IMR-90 (cell line): ENCODE measurements at regions not wholly inside any gene's neighbourhood (a gene's known extent, or its start where the extent isn't known, plus 50 kb on each side); places are given as distances from the start of the nearest gene placed in this dataset.

Experiments
- ATAC-seq: fragments of 200-7000 bp; cut with Tn5 transposase; 2 replicates; pipeline ENCODE4 v1.9.1; 2020; ENCODE audit warnings: low read depth, mild to moderate bottlenecking, moderate library complexity
- BruUV-seq: library from RNA; stranded (reverse); fragments of 400-500 nt; replicated peaks from 2 replicates; lab custom pipeline; 2021; lab: Mats Ljungman, UMichigan
- CTCF ChIA-PET: fragments of 300-600 bp; formaldehyde crosslinking; extraction: SDS; loops from one replicate; lab custom pipeline; 2021; ENCODE audit warnings: antibody characterized with exemption; lab: Yijun Ruan, JAX
- POLR2A ChIA-PET: fragments of 300-600 bp; sonication (Branson Sonifier 250); formaldehyde crosslinking; loops from one replicate; lab custom pipeline; 2022; ENCODE audit warnings: antibody characterized with exemption; ENCODE audit not compliant: unreplicated experiment; lab: Charles Lee
- DNase-seq: peaks from one replicate; pipeline ENCODE4 v3.0.0; 2013
- H2AFZ ChIP-seq: replicated peaks from 2 replicates; pipeline ENCODE3; 2013; ENCODE audit warnings: low read length, mild to moderate bottlenecking; ENCODE audit not compliant: poor library complexity
- H2AK5ac ChIP-seq: 2 replicates; pipeline ENCODE4 v1.6.1; 2013; ENCODE audit warnings: low read depth, low read length, inconsistent platforms
- H2AK9ac ChIP-seq: replicated peaks from 2 replicates; pipeline ENCODE3; 2013; ENCODE audit warnings: mild to moderate bottlenecking, low read depth, low read length, moderate library complexity; ENCODE audit not compliant: poor library complexity
- H2BK120ac ChIP-seq: 2 replicates; pipeline ENCODE4 v1.6.1; 2013; ENCODE audit warnings: low read depth, low read length, inconsistent platforms
- H2BK15ac ChIP-seq: 3 replicates; pipeline ENCODE4 v1.6.1; 2013; ENCODE audit warnings: low read depth, low read length, inconsistent platforms
- H2BK20ac ChIP-seq: 2 replicates; pipeline ENCODE4 v1.6.1; 2013; ENCODE audit warnings: low read depth, mild to moderate bottlenecking, inconsistent platforms, low read length, moderate library complexity
- H2BK5ac ChIP-seq: 2 replicates; pipeline ENCODE4 v1.6.1; 2013; ENCODE audit warnings: mild to moderate bottlenecking, low read depth, low read length, inconsistent platforms; ENCODE audit not compliant: poor library complexity, severe bottlenecking
- H3K14ac ChIP-seq: replicated peaks from 2 replicates; pipeline ENCODE4 v1.6.1; 2013; ENCODE audit warnings: low read depth, low read length, inconsistent platforms
- H3K18ac ChIP-seq: 2 replicates; pipeline ENCODE4 v1.6.1; 2013; ENCODE audit warnings: low read depth, low read length, control low read depth
- H3K23ac ChIP-seq: 2 replicates; pipeline ENCODE4 v1.6.1; 2013; ENCODE audit warnings: low read depth, low read length, inconsistent platforms
- H3K27ac ChIP-seq: 2 replicates; pipeline ENCODE4 v1.5.1; 2013; ENCODE audit warnings: mild to moderate bottlenecking, control low read depth, low read length; ENCODE audit not compliant: insufficient read depth
- H3K27me3 ChIP-seq: 2 replicates; pipeline ENCODE4 v1.6.1; 2013; ENCODE audit warnings: low read length; ENCODE audit not compliant: control insufficient read depth, insufficient read depth
- H3K36me3 ChIP-seq: 2 replicates; pipeline ENCODE4 v1.6.1; 2013; ENCODE audit warnings: low read length, mixed read lengths; ENCODE audit not compliant: control insufficient read depth, insufficient read depth
- H3K4ac ChIP-seq: 2 replicates; pipeline ENCODE4 v1.6.1; 2013; ENCODE audit warnings: low read depth, low read length, inconsistent platforms
- H3K4me1 ChIP-seq: 2 replicates; pipeline ENCODE4 v1.6.1; 2013; ENCODE audit warnings: low read length, mixed read lengths; ENCODE audit not compliant: control insufficient read depth, insufficient read depth
- H3K4me2 ChIP-seq: 2 replicates; pipeline ENCODE4 v1.6.1; 2013; ENCODE audit warnings: low read depth, mild to moderate bottlenecking, control low read depth, low read length, moderate library complexity
- H3K4me3 ChIP-seq: 2 replicates; pipeline ENCODE4 v1.5.1; 2013; ENCODE audit warnings: low read depth, mild to moderate bottlenecking, control low read depth, low read length, moderate library complexity; ENCODE audit not compliant: insufficient read depth
- H3K56ac ChIP-seq: 2 replicates; pipeline ENCODE4 v1.6.1; 2013; ENCODE audit warnings: low read length, inconsistent platforms; ENCODE audit not compliant: insufficient read depth; ENCODE audit errors: extremely low read depth
- H3K79me1 ChIP-seq, 2 experiments: 2 replicates each; pipeline ENCODE4 v1.6.1; 2013; ENCODE audit warnings: low read length in 2 of 2, inconsistent platforms in 1 of 2, low read depth in 1 of 2
- H3K9ac ChIP-seq: 2 replicates; pipeline ENCODE4 v1.6.1; 2013; ENCODE audit warnings: low read depth, low read length, control low read depth
- H3K9me1 ChIP-seq: 2 replicates; pipeline ENCODE4 v1.6.1; 2013; ENCODE audit warnings: low read length, inconsistent platforms; ENCODE audit not compliant: insufficient read depth
- H3K9me3 ChIP-seq: 2 replicates; pipeline ENCODE4 v1.6.1; 2013; ENCODE audit warnings: low read length; ENCODE audit not compliant: control insufficient read depth, insufficient read depth
- H4K20me1 ChIP-seq: 2 replicates; pipeline ENCODE4 v1.6.1; 2013; ENCODE audit warnings: low read length, inconsistent platforms; ENCODE audit not compliant: insufficient read depth
- H4K5ac ChIP-seq: 2 replicates; pipeline ENCODE4 v1.6.1; 2013; ENCODE audit warnings: mild to moderate bottlenecking, low read depth, low read length, control low read depth
- H4K8ac ChIP-seq, 2 experiments: 2 replicates each; pipeline ENCODE4 v1.6.1; 2013; ENCODE audit warnings: low read depth in 2 of 2, low read length in 2 of 2, control low read depth in 1 of 2, inconsistent platforms in 1 of 2
- H4K91ac ChIP-seq: 2 replicates; pipeline ENCODE4 v1.6.1; 2013; ENCODE audit warnings: low read depth, low read length, inconsistent platforms; ENCODE audit not compliant: insufficient read depth
- BHLHE40 ChIP-seq: fragments of 150-350 bp; IDR thresholded peaks from 2 replicates; pipeline ENCODE4 v1.6.1; 2016; ENCODE audit warnings: mild to moderate bottlenecking, low read depth, low read length
- CEBPB ChIP-seq: IDR thresholded peaks from 2 replicates; pipeline ENCODE4 v1.6.1; 2012; ENCODE audit warnings: low read depth, low read length, improper control_type of control experiment
- CHD1 ChIP-seq: IDR thresholded peaks from 2 replicates; pipeline ENCODE4 v1.6.1; 2012; ENCODE audit warnings: low read depth, low read length, improper control_type of control experiment
- CTCF ChIP-seq: conservative IDR thresholded peaks from 2 replicates; pipeline ENCODE4 v1.5.1; 2012; ENCODE audit warnings: mild to moderate bottlenecking, low read depth, low read length, improper control_type of control experiment
- FOS ChIP-seq: fragments of 150-350 bp; IDR thresholded peaks from 2 replicates; pipeline ENCODE4 v1.6.1; 2016; ENCODE audit warnings: low read depth, low read length
- MAFK ChIP-seq: IDR thresholded peaks from 2 replicates; pipeline ENCODE4 v1.6.1; 2012; ENCODE audit warnings: low read depth, low read length, improper control_type of control experiment
- MAZ ChIP-seq: IDR thresholded peaks from 2 replicates; pipeline ENCODE4 v1.6.1; 2012; ENCODE audit warnings: low read depth, mild to moderate bottlenecking, low read length, improper control_type of control experiment, moderate library complexity, borderline replicate concordance
- MXI1 ChIP-seq: IDR thresholded peaks from 2 replicates; pipeline ENCODE4 v1.6.1; 2012; ENCODE audit warnings: low read depth, mild to moderate bottlenecking, low read length, moderate library complexity, borderline replicate concordance
- NFE2L2 ChIP-seq: fragments of 150-350 bp; IDR thresholded peaks from 2 replicates; pipeline ENCODE4 v1.6.1; 2016; ENCODE audit warnings: low read depth, mild to moderate bottlenecking, low read length
- POLR2A ChIP-seq: IDR thresholded peaks from 2 replicates; pipeline ENCODE4 v1.6.1; 2012; ENCODE audit warnings: mild to moderate bottlenecking, low read depth, low read length
- RAD21 ChIP-seq: IDR thresholded peaks from 2 replicates; pipeline ENCODE4 v1.6.1; 2012; ENCODE audit warnings: low read length, improper control_type of control experiment
- RCOR1 ChIP-seq: IDR thresholded peaks from 2 replicates; pipeline ENCODE4 v1.6.1; 2012; ENCODE audit warnings: mild to moderate bottlenecking, low read length, improper control_type of control experiment; ENCODE audit not compliant: insufficient replicate concordance
- RFX5 ChIP-seq: IDR thresholded peaks from 2 replicates; pipeline ENCODE4 v1.8.0; 2012; ENCODE audit warnings: low read depth, mild to moderate bottlenecking, low read length, moderate library complexity
- SMC3 ChIP-seq: fragments of 150-350 bp; IDR thresholded peaks from 2 replicates; pipeline ENCODE4 v1.6.1; 2016; ENCODE audit warnings: low read depth, mild to moderate bottlenecking, antibody characterized with exemption, low read length, moderate library complexity
- WGBS, 2 experiments: methylation state at CpG; one replicate each; pipeline versions ENCODE4 v1.1.5 to v1.1.7; 2013; ENCODE audit warnings: missing lambda C conversion rate in 2 of 2; ENCODE audit not compliant: insufficient read length in 1 of 2; ENCODE audit errors: extremely low coverage in 2 of 2; 5-methylcytosine and 5-hydroxymethylcytosine counted together
- dilution Hi-C: fragments of 300-500 bp; cut with HindIII; formaldehyde crosslinking; loops from one replicate; pipeline ENCODE4 v1.14.3; 2018; ENCODE audit warnings: low sequenced_read_pairs; ENCODE audit not compliant: unreplicated experiment
- in situ Hi-C: fragments of 300-500 bp; cut with MboI; formaldehyde crosslinking; loops from 3 replicates; pipeline ENCODE4 v1.14.3; 2019; ENCODE audit warnings: low sequenced_read_pairs, inconsistent platforms, mixed read lengths
- intact Hi-C: fragments of 100-400 bp; cut with micrococcal nuclease; formaldehyde crosslinking; loops from 2 replicates; pipeline ENCODE4 v1.10.0; 2022
- TF ChIP-seq, protein P1 (sequence below): fragments of 150-350 bp; IDR thresholded peaks from 2 replicates; pipeline ENCODE4 v1.6.1; 2016; ENCODE audit warnings: low read depth, mild to moderate bottlenecking, low read length, moderate library complexity, borderline replicate concordance
- TF ChIP-seq, protein P2 (sequence below): fragments of 150-350 bp; IDR thresholded peaks from 2 replicates; pipeline ENCODE4 v1.6.1; 2017; ENCODE audit warnings: mild to moderate bottlenecking, antibody characterized with exemption, low read length, low read depth

DNA sequence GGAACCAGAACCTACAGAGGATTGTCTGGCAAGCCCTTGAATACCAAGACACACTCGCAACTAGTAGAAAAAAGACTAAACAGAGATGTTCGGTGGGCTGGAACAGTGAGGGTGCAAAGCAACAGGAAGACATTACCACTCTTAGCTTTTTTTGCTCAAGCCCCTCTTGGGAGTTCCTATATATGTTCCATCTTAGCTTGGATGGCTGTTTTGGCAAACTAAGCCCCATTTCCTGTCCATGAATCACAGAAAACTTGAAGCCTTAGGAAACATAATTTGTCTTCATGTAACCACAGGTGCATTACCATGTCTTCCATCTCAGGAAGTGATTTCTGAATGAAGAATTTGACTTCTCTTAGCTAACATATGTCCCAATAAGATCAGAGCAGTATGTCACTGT is 446.3 kb downstream of the OLFM4 start:
- Histone ChIP-seq H2BK5ac (no peak overlapping the region), H4K91ac (no peak overlapping the region), H3K4me1 (no peaks in the 10 kb centered on the region), H2BK20ac (no peak overlapping the region), H3K4ac (no peak overlapping the region), H3K14ac (no peak overlapping the region), H4K8ac (no peak overlapping the region), H3K4me2 (no peak overlapping the region), H3K23ac (no peak overlapping the region), H4K5ac (no peak overlapping the region), H3K9me3 (peaks cover 14% of the 10 kb centered on the region), H2BK15ac (no peak overlapping the region), H4K20me1 (no peaks in the 10 kb centered on the region), H3K36me3 (no peaks in the 10 kb centered on the region), H3K27me3 (no peaks in the 10 kb centered on the region), H3K9ac (no peak overlapping the region), H3K56ac (no peak overlapping the region), H2AK5ac (no peak overlapping the region), H2BK120ac (no peak overlapping the region), H2AFZ (no peak overlapping the region), H3K9me1 (no peaks in the 10 kb centered on the region), H3K79me1 (no peaks in the 10 kb centered on the region), H3K18ac (no peak overlapping the region), H2AK9ac (no peak overlapping the region), H3K27ac (no peak overlapping the region), H3K4me3 (no peak overlapping the region)
- TF ChIP-seq SMC3 (no peak), MAZ (no peak), RFX5 (no peak), MXI1 (no peak), CTCF (no peak), POLR2A (no peak), NFE2L2 (no peak), RAD21 (no peak), CHD1 (no peak), BHLHE40 (no peak), RCOR1 (no peak), FOS (no peak), MAFK (no peak), CEBPB (no peak)
- TF ChIP-seq, protein P1, sequence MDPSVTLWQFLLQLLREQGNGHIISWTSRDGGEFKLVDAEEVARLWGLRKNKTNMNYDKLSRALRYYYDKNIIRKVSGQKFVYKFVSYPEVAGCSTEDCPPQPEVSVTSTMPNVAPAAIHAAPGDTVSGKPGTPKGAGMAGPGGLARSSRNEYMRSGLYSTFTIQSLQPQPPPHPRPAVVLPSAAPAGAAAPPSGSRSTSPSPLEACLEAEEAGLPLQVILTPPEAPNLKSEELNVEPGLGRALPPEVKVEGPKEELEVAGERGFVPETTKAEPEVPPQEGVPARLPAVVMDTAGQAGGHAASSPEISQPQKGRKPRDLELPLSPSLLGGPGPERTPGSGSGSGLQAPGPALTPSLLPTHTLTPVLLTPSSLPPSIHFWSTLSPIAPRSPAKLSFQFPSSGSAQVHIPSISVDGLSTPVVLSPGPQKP: no peak
- TF ChIP-seq, protein P2, sequence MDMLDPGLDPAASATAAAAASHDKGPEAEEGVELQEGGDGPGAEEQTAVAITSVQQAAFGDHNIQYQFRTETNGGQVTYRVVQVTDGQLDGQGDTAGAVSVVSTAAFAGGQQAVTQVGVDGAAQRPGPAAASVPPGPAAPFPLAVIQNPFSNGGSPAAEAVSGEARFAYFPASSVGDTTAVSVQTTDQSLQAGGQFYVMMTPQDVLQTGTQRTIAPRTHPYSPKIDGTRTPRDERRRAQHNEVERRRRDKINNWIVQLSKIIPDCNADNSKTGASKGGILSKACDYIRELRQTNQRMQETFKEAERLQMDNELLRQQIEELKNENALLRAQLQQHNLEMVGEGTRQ: no peak
- in situ Hi-C loops (no loop called here), dilution Hi-C loops (no loop called here), intact Hi-C loops (no loop called here)
- WGBS, 2 experiments: no CpG with 5 or more reads among the region's 2 CpGs
- BruUV-seq: no TSS peak
- ATAC-seq (no peak), DNase-seq (no peak)
- ChIA-PET CTCF (no interaction called here), POLR2A (no interaction called here)
